Peyer's patch (tissue), 4 donors: ENCODE measurements at regions not wholly inside any gene's neighbourhood (a gene's known extent, or its start where the extent isn't known, plus 50 kb on each side); places are given as distances from the start of the nearest gene placed in this dataset.

ENCODE experiments used
- CTCF ChIP-seq, 6 experiments: fragments of 450-650 bp in 4 of 6; fragments of 200-600 bp in 2 of 6; sonication (generic) in 1 of 6; IDR thresholded peaks; one replicate each; pipeline ENCODE4 v1.5.1; 2017 to 2019; ENCODE audit warnings: antibody characterized with exemption in 6 of 6, mild to moderate bottlenecking in 3 of 6, moderate library complexity in 1 of 6
- POLR2A ChIP-seq, 2 donors: fragments of 450-650 bp; IDR thresholded peaks; one replicate each; pipeline ENCODE4 v1.5.1; 2017; ENCODE audit warnings: antibody characterized with exemption in 2 of 2, mild to moderate bottlenecking in 2 of 2, moderate library complexity in 2 of 2

DNA sequence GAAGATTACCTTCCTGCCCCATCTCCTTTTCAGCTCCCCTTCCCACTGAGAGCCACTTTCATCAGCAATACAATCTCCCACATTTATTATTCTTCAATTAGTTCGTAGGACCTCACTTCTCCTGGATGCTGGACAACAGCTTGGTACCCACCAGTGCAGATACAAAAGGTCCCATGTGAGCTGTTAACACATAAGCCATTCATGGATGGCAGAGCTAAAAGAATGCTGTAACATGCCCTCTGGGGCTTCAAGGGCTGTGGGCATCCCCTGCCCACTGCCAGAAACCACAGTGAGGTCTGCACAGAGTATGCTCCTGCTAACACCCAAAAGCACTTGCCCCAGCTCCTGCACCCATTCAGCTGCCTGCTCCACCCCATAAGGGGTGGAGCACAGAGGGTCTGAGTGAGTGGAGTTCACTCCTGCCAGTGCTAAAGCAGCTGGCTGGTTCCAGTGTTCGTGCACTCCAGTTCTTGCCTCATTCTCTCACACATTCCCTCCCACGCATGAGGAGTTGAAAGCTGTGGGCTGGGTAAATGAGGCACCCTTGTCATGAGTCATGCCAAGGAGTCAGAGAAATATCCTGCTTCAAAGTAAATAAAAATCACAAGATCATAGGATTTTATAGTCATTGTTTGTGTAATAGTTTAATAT is 305.9 kb upstream of the TMEFF2 start:
- TF ChIP-seq CTCF (IDR thresholded peaks at IDR 0.05) (no peak), POLR2A (IDR thresholded peaks at IDR 0.05) (no peak)
